Endothelial cell (in vitro differentiated cells): ENCODE measurements at regions not wholly inside any gene's neighbourhood (a gene's known extent, or its start where the extent isn't known, plus 50 kb on each side); places are given as distances from the start of the nearest gene placed in this dataset.

Source experiments
- DNase-seq: peaks from one replicate; pipeline ENCODE4 v3.0.0; 2021; ENCODE audit warnings: low spot score
- H3K27ac Mint-ChIP-seq: one replicate; pipeline ENCODE4 v1.8.0; 2021; ENCODE audit warnings: mixed read lengths, inconsistent platforms; ENCODE audit not compliant: unreplicated experiment
- H3K27me3 Mint-ChIP-seq: one replicate; pipeline ENCODE4 v1.8.0; 2021; ENCODE audit warnings: mild to moderate bottlenecking, moderate library complexity, mixed read lengths, inconsistent platforms; ENCODE audit not compliant: unreplicated experiment
- H3K36me3 Mint-ChIP-seq: one replicate; pipeline ENCODE4 v1.8.0; 2021; ENCODE audit warnings: mild to moderate bottlenecking, low read depth, mixed read lengths, inconsistent platforms; ENCODE audit not compliant: unreplicated experiment
- H3K4me1 Mint-ChIP-seq: one replicate; pipeline ENCODE4 v1.8.0; 2021; ENCODE audit warnings: mild to moderate bottlenecking, mixed read lengths, inconsistent platforms; ENCODE audit not compliant: unreplicated experiment
- H3K4me3 Mint-ChIP-seq: one replicate; pipeline ENCODE4 v1.8.0; 2021; ENCODE audit warnings: mild to moderate bottlenecking, mixed read lengths, inconsistent platforms; ENCODE audit not compliant: unreplicated experiment
- H3K9me3 Mint-ChIP-seq: one replicate; pipeline ENCODE4 v1.8.0; 2021; ENCODE audit warnings: mixed read lengths, inconsistent platforms; ENCODE audit not compliant: unreplicated experiment
- TF ChIP-seq, protein P1 (sequence below): fragments of 200-600 bp; sonication (generic); IDR thresholded peaks from one replicate; pipeline ENCODE4 v1.5.0; 2021; ENCODE audit warnings: antibody characterized with exemption; ENCODE audit not compliant: unreplicated experiment

DNA sequence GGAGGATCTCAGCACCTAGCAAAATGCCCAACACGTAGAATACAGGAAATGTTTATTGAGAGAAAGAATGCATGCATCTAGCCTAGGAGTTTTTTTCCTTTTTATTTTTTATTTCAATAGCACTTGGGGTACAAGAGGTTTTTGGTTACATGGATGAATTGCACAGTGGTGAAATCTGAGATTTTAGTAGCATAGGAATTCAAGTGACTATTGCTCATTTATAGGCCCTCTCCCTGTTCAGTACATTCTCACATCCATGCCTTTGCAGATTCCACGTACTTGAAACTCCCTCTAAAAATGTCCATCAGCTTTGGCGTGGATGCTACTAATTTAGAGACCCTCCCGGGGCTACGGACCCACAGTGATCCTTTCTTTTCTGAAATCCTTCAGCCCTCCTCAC, 61.7 kb upstream of the PIAS1 start:
- no peak for DNase-seq
- H3K36me3 Mint-ChIP-seq = no peaks in the 10 kb centered on the region
- H3K9me3 Mint-ChIP-seq = no peaks in the 10 kb centered on the region
- TF ChIP-seq, protein P1, sequence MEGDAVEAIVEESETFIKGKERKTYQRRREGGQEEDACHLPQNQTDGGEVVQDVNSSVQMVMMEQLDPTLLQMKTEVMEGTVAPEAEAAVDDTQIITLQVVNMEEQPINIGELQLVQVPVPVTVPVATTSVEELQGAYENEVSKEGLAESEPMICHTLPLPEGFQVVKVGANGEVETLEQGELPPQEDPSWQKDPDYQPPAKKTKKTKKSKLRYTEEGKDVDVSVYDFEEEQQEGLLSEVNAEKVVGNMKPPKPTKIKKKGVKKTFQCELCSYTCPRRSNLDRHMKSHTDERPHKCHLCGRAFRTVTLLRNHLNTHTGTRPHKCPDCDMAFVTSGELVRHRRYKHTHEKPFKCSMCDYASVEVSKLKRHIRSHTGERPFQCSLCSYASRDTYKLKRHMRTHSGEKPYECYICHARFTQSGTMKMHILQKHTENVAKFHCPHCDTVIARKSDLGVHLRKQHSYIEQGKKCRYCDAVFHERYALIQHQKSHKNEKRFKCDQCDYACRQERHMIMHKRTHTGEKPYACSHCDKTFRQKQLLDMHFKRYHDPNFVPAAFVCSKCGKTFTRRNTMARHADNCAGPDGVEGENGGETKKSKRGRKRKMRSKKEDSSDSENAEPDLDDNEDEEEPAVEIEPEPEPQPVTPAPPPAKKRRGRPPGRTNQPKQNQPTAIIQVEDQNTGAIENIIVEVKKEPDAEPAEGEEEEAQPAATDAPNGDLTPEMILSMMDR = no peak
- no peaks in the 10 kb centered on the region for H3K4me1 Mint-ChIP-seq
- no peak overlapping the region for H3K27ac Mint-ChIP-seq
- H3K4me3 Mint-ChIP-seq = no peak overlapping the region
- H3K27me3 Mint-ChIP-seq = peaks cover 6% of the 10 kb centered on the region

DNA sequence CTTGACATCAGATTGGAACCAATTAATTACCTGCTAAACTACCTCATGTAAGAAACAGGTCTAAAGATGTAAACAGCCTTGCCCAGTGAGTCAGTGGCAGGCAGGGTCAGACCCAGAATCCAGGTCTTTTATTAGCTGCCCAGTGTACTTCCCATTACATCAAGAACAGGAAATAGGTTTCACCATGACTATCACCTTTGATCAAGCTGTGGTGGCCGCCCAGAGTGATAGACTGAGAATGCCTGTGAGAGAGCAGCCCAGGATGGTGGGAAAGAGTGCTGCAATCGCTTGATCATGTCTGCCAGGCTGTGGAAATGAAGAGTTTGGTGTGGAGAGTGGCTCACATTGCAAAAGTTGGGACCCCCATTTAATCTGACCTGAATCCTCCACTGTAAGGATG, 61.3 kb upstream of the PIAS1 start:
- H3K36me3 Mint-ChIP-seq = no peaks in the 10 kb centered on the region
- TF ChIP-seq, protein P1 = no peak

DNA sequence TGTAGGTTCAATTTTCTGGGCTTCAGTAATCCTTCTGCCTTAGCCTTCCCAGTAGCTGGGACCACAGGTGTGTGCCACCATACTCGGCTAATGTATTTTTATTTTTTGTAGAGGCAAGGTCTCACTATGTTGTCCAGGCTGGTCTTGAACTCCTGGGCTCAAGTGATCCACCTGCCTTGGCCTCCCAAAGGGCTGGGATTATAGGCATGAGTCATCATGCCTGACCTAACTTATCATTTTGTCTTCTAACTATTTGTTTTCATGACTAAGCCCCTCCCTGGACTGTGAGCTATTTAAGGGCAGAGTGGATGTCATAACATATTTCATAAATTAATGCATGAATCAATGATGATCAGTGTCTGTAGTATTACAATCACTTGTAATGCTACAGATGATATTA, 56.1 kb upstream of the PIAS1 start:
- Mint-ChIP-seq H3K4me3 (no peak overlapping the region), H3K36me3 (no peaks in the 10 kb centered on the region), H3K9me3 (no peaks in the 10 kb centered on the region), H3K27me3 (peaks cover 9% of the 10 kb centered on the region), H3K27ac (no peak overlapping the region), H3K4me1 (peaks cover 11% of the 10 kb centered on the region)
- TF ChIP-seq, protein P1 = no peak
- no peak for DNase-seq

More for the DNA sequence above, 61.3 kb upstream of the PIAS1 start:
- Mint-ChIP-seq H3K4me1 (no peaks in the 10 kb centered on the region), H3K27ac (no peak overlapping the region), H3K4me3 (no peak overlapping the region), H3K27me3 (peaks cover 6% of the 10 kb centered on the region), H3K9me3 (no peaks in the 10 kb centered on the region)
- no peak for DNase-seq

DNA sequence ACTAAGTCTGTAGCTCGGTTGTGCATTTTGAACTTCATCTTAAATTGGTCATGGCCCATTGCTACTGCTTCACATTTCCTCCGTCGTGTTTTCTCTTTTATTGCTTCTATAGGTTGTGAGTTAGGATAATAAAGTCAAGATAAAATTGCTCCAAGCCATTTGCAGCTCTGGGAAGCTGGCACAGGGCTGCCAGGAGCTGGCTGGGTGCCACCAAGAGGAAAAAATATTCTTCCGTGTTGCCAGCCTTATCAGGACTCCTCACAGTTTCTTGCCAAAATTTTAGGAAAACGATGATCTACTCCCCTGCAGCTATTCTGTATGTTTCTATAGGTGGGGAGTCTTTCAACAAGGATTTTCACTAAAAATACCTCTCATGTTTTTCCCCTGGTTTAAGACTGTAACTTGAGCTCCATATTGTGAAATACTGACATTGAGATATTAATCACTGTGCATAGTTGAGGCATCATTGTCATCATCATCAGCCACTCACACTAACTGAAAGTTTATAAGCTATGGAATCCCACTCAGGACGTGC, 55.4 kb upstream of the PIAS1 start:
- H3K36me3 Mint-ChIP-seq = no peaks in the 10 kb centered on the region
- TF ChIP-seq, protein P1 = no peak
- DNase-seq = no peak
- no peak overlapping the region for H3K4me3 Mint-ChIP-seq
- H3K27ac Mint-ChIP-seq = no peak overlapping the region
- H3K9me3 Mint-ChIP-seq = no peaks in the 10 kb centered on the region
- peaks cover 11% of the 10 kb centered on the region for H3K4me1 Mint-ChIP-seq
- peaks cover 9% of the 10 kb centered on the region for H3K27me3 Mint-ChIP-seq

DNA sequence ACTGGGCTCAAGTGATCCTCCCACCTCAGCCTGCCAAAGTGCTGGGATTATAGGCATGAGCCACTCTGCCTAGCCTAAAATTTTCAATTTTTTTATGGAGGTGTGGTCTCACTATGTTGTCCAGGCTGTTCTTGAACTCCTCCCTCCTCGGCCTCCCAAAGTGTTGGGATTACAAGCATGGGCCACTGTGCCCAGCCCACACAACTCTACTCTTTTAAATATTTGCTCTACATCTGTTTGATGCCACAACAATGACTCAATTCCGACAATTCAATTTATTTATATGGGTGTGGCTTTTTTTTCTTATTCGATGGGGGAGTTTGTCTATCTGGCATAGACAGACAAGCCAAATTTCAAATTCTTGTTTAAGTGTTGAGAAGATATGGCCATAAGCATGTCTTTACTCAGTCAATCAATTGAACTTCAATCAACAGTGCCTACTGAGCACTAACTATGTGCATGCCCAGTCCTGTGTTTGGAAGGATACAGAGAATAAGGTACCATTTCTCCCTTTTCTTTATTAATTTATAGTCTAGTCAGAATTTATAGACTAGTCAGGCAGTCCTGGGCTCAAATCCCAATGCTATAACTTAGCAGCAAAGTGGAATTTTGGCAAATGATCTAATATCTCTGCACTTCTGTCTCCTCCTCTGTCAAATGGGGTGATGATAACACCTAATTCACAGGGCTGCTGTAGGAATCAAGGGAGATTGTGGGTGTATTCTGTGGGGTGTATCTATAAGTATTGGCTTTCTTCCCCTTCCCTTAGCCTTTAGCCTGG, 54.6 kb upstream of the PIAS1 start:
- DNase-seq = no peak
- no peak overlapping the region for H3K4me3 Mint-ChIP-seq
- no peaks in the 10 kb centered on the region for H3K36me3 Mint-ChIP-seq
- H3K9me3 Mint-ChIP-seq = no peaks in the 10 kb centered on the region
- H3K27ac Mint-ChIP-seq = no peak overlapping the region
- peaks cover 10% of the 10 kb centered on the region for H3K27me3 Mint-ChIP-seq
- TF ChIP-seq, protein P1 = no peak
- H3K4me1 Mint-ChIP-seq = peaks cover 18% of the 10 kb centered on the region
